AG04449 (cell line): ENCODE measurements at regions not wholly inside any gene's neighbourhood (a gene's known extent, or its start where the extent isn't known, plus 50 kb on each side); places are given as distances from the start of the nearest gene placed in this dataset.

ENCODE experiments used
- CTCF ChIA-PET: fragments of 350-600 bp; formaldehyde crosslinking; extraction: SDS; loops from one replicate; lab custom pipeline; 2021; ENCODE audit warnings: antibody characterized with exemption; lab: Yijun Ruan, JAX
- POLR2A ChIA-PET: fragments of 400-600, 350-600 bp; formaldehyde crosslinking; extraction: SDS; loops from one replicate; lab custom pipeline; 2020; ENCODE audit warnings: antibody characterized with exemption, inconsistent platforms; lab: Yijun Ruan, JAX
- DNase-seq: peaks from one replicate; pipeline ENCODE4 v3.0.0-alpha.2; 2010; ENCODE audit warnings: low read depth, low spot score
- H3K4me3 ChIP-seq: 2 replicates; pipeline ENCODE4 v1.5.1; 2011; ENCODE audit warnings: low read depth, mild to moderate bottlenecking, control low read depth, low read length
- TF ChIP-seq, protein P1 (sequence below): IDR thresholded peaks from one replicate; pipeline ENCODE4 v1.5.1; 2011; ENCODE audit warnings: mild to moderate bottlenecking, moderate library complexity, low read length, control low read depth, inconsistent platforms; ENCODE audit not compliant: insufficient read depth; ENCODE audit errors: missing control alignments

DNA sequence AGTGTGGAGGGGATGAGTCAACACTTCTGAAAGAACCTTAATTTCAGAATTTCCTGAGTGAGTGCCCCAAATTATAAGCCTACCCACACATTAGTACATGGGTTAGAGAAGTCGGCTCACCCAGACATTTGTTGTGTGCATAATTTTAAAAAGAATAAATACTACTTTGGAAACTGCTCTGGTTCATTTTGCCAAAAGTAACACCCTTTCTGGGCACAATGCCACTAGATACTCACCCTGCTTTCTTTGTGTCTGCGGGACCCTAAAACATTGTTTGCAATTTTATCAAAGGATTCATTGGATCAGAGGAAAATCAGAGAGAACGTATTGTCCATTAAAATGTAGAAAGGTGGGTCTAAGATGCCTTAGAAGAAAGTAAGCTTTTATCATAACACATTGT lies 245.5 kb upstream of the NRP1 start:
- no peak overlapping the region for H3K4me3 ChIP-seq
- DNase-seq: no peak
- TF ChIP-seq, protein P1, sequence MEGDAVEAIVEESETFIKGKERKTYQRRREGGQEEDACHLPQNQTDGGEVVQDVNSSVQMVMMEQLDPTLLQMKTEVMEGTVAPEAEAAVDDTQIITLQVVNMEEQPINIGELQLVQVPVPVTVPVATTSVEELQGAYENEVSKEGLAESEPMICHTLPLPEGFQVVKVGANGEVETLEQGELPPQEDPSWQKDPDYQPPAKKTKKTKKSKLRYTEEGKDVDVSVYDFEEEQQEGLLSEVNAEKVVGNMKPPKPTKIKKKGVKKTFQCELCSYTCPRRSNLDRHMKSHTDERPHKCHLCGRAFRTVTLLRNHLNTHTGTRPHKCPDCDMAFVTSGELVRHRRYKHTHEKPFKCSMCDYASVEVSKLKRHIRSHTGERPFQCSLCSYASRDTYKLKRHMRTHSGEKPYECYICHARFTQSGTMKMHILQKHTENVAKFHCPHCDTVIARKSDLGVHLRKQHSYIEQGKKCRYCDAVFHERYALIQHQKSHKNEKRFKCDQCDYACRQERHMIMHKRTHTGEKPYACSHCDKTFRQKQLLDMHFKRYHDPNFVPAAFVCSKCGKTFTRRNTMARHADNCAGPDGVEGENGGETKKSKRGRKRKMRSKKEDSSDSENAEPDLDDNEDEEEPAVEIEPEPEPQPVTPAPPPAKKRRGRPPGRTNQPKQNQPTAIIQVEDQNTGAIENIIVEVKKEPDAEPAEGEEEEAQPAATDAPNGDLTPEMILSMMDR: no peak
- ChIA-PET POLR2A (no interaction called here), CTCF (no interaction called here)

DNA sequence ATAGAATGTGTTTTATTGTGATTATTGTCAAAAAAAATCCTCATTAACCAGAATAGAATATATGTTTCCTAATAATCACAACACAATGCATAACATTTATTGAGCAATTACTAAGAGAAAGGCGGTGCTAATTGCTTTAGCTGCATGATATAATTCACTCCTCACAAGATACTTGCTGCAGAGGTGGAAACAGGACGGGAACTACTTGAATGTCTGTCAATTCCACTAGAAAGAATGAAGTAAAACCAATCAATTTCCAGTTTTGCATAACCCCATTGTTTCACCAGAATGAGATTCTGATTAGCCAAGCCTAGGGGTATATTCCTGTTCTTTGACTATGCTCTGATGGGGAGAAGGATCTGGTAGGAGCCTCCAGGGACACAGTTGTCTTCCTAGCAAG lies 239.1 kb upstream of the NRP1 start:
- CTCF ChIA-PET: no interaction called here
- TF ChIP-seq, protein P1: no peak
- no peak for DNase-seq
- no peak overlapping the region for H3K4me3 ChIP-seq
- POLR2A ChIA-PET: no interaction called here

DNA sequence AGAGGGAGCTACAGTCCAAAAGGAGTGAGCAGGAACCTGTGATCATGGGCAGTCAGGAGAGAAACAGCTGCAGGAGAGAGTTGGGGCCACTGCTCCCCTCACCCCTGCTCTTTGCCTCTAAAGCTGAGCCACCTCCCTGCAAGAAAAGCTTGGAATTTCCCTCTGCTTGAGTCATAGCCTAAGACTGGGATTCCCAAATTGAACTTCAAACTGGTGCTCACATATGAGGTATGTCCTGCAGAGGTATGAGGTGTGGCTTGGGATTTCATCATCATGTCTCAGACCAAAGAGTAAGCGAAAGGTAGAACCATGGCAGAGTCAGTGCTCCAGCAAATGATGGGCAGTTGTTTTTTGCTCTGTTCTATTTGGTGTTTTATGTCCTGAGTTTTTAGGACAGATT lies 237.1 kb upstream of the NRP1 start:
- TF ChIP-seq, protein P1: no peak
- DNase-seq: no peak
- ChIA-PET CTCF (no interaction called here), POLR2A (no interaction called here)
- H3K4me3 ChIP-seq: no peak overlapping the region

DNA sequence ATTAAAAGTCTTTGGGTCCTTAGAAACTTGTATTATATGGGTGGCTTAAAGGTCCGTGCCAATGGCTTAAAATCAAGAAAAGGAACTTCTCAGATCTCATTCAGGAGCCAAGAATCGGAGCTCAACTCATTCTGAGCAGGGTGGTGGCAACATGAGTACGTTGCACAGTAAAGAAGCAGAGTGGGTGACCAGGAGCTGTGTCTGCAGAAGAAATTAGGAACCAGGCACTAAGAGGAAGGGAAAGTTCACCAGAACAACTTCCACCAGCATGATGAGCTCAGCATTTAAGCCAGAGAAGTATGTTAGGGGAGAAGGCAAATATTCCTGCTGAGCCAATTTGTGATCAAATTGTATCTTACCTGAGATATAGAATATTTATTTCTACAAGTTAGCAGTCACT lies 236.0 kb upstream of the NRP1 start:
- CTCF ChIA-PET: no interaction called here
- DNase-seq: no peak
- TF ChIP-seq, protein P1: no peak

DNA sequence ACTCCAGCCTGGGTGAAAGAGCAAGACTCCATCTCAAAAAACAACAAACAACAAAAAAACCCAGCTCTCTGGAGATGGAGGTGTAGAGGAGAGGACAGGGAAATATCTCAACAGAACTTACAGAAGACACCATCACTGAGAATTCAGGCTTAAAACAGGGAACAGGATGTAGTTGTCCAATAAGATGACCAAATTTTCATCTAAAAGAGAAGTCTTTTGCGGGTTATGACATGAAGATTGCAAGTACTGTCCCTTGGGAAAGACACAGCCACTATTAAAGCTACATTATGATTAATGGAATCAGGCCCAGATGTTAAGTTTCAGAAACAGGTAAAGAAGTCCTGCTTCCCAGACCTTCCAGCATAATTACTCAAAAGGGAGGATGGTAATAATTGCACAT lies 235.2 kb upstream of the NRP1 start:
- ChIA-PET CTCF (no interaction called here), POLR2A (no interaction called here)
- no peak overlapping the region for H3K4me3 ChIP-seq
- TF ChIP-seq, protein P1: no peak
- DNase-seq: no peak

More for the DNA sequence above, 236.0 kb upstream of the NRP1 start:
- POLR2A ChIA-PET: no interaction called here
- no peak overlapping the region for H3K4me3 ChIP-seq

DNA sequence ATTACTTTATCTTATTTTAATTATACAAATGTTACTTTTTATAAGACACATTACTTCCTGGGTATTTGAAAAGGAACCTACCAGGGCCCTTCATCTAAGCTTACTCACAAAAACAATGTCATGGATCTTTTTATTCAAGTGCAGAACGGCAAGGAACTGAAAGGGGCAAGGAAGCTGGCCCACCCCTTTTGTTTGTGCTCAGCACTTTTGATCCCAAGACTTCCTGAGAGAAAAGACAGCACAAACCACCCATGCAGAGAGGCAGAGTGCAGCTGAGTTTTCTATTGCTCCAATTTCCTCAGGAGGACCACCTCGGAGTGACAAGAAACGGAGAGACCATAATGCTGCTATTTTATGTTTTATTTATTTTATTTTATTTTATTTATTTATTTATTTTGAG lies 232.0 kb upstream of the NRP1 start:
- H3K4me3 ChIP-seq: no peak overlapping the region
- no peak for DNase-seq
- TF ChIP-seq, protein P1: no peak
- ChIA-PET POLR2A (no interaction called here), CTCF (no interaction called here)
